ENCODE measurements at regions not wholly inside any gene's neighbourhood (a gene's known extent, or its start where the extent isn't known, plus 50 kb on each side); places are given as distances from the start of the nearest gene placed in this dataset.

DNA sequence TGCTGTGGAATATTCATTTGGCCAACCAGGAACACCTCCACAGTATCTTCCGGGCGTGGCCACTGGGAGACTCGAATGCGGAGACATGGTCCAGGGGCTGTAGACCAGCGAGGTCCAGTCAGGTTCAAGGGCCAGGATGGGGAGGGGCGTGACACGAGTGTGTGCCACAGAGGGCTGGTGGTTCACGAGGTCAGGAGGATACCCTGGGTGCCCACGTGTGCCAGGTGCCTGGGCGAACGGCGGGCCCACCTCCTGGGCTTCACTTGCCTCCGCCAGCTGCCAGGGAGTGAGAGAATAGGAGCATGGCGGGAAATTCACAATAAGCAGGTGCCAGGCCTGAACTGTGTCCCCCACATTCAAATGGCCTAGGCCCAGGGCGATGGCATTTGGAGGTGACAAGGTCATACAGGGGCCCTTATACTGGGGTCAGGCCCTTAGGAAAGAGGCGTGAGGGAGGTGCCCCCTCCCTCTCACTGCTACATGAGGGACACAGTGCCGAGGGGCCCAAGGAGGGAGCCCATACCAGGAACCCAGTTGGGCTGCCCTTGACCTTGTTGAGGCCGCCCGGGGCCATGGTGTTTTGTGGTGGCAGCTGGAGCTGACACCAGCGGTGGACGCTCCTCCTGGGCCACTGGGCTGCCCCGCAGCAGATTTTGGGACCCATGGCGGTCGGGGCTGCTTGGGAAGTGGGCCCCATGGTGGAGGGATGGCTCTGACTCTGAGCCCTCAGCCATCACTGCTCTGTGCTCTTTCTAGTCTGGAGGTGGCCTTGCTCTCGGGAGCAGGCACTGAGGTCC, 1268.9 kb downstream of the BRD1 start:
- no peak for DNase-seq (ENCODE audit: low read depth in 2 of 3, low spot score in 2 of 3)

DNA sequence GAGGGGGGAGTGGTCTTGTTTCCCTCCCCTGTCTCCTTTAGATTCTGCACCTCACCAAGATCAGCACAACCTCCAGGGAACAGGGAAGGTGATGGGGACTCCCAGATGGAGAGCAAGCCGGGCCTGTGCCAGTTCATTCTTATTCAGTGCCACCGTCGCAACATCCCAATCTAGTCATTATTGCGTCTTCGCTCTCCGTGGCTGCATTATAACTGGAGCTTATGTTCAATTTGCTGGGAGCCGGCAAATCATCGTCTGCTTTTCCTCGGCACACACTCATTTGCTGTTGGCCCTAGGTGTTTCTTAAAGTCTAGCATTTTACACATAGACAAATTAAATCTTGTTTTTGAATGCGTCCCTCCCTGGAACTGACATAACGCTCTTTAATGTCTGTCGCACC, 1269.7 kb downstream of the BRD1 start:
- DNase-seq (ENCODE audit: low read depth in 2 of 3, low spot score in 2 of 3) = no peak

GRCh38 chr22:48557473-48557872, 1270.2 kb downstream of the BRD1 start:
- no peak for DNase-seq (ENCODE audit: low read depth in 2 of 3, low spot score in 2 of 3)

DNA sequence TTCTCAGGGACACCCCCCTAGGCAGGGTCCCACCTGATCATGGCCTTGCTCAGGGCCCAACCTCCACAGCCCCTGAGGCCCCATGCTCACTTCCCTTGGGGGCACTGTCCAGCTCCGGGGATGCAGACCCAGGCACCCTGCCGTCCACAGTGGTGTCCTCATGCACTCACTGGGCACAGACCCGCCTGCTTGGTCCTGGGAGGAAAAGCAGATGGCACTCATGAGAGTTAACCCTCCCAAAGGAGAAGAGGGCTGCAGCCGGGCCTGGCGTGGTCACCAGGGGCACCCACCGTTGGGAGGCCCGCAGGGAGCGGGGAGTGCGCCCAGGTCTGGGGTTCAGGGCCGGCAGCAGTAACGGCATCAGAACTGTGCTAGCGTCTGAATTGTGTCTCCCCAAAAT, 1270.9 kb downstream of the BRD1 start:
- DNase-seq (ENCODE audit: low read depth in 2 of 3, low spot score in 2 of 3) = no peak

GRCh38 chr22:48556222-48556621, 1271.5 kb downstream of the BRD1 start:
- no peak for DNase-seq (ENCODE audit: low read depth in 2 of 3, low spot score in 2 of 3)

- no peak for DNase-seq (ENCODE audit: low read depth in 2 of 3, low spot score in 2 of 3)
These were observed 1272.1 kb downstream of the BRD1 start for GRCh38 chr22:48555606-48556005.

DNA sequence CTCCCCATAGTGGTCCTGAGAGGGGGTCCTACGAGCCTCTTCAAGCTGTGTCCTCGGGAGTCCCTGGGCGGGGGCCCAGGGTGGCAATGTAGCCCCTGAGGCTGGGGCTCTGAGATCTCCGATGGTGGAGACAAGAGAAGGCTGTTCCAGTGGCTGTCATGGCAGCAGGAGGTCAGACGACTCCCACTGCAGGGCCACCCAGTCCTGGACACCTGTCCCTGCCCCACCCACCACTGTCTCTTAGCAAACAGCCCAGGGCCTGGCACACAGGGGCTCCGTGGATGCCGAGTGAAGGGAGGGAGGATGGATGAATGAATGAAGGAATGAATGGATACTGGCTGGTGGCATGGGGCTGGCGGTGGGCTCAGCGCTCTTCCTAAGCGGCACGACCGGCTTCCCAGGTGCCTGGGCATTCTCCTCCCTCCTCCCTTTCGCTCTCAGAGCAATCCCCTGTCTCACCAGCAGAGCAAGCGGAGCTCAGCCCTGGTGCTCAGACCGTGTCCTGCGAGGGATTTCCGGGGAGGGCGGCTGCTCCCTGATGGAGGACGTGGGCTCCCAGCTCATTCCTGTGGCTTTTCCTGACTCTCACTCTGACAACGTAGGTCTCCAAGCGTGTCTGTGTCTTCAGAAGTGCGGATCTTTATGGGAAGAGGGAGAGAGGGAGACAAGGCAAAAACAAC, 1272.6 kb downstream of the BRD1 start:
- no peak for DNase-seq (ENCODE audit: low read depth in 2 of 3, low spot score in 2 of 3)

- no peak for DNase-seq (ENCODE audit: low read depth in 2 of 3, low spot score in 2 of 3)
These were observed 1273.9 kb downstream of the BRD1 start for GRCh38 chr22:48553694-48554308.

DNA sequence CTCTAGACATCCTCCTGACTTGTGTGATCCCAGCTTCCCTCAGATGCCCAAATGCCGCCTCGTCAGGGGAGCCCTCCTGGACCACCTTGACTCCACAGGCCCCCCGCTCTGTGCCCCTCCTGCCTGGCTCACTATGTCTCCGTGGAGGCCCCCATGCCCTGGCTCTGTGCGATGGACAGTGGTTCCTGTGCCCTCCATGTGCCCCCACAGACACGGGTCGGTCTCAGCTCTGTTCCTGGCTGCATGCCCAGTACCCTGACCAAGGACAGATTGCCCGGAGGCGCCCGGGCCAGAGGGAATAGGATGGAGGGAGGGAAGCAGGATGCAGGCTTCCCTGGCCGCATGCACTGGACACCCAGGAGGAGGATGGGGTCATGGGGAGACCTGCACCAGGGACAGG, 1274.6 kb downstream of the BRD1 start:
- DNase-seq (ENCODE audit: low read depth in 2 of 3, low spot score in 2 of 3) = no peak

GRCh38 chr22:48551716-48552268, 1275.9 kb downstream of the BRD1 start:
- no peak for DNase-seq (ENCODE audit: low read depth in 2 of 3, low spot score in 2 of 3)

- no peak for DNase-seq (ENCODE audit: low read depth in 2 of 3, low spot score in 2 of 3)
These were observed 1276.6 kb downstream of the BRD1 start for GRCh38 chr22:48551061-48551460.

GRCh38 chr22:48548391-48548790, 1279.3 kb downstream of the BRD1 start:
- DNase-seq (ENCODE audit: low read depth in 2 of 3, low spot score in 2 of 3) = no peak

- DNase-seq (ENCODE audit: low read depth in 2 of 3, low spot score in 2 of 3) = no peak
These were observed 1279.7 kb downstream of the BRD1 start for GRCh38 chr22:48547971-48548370.

DNA sequence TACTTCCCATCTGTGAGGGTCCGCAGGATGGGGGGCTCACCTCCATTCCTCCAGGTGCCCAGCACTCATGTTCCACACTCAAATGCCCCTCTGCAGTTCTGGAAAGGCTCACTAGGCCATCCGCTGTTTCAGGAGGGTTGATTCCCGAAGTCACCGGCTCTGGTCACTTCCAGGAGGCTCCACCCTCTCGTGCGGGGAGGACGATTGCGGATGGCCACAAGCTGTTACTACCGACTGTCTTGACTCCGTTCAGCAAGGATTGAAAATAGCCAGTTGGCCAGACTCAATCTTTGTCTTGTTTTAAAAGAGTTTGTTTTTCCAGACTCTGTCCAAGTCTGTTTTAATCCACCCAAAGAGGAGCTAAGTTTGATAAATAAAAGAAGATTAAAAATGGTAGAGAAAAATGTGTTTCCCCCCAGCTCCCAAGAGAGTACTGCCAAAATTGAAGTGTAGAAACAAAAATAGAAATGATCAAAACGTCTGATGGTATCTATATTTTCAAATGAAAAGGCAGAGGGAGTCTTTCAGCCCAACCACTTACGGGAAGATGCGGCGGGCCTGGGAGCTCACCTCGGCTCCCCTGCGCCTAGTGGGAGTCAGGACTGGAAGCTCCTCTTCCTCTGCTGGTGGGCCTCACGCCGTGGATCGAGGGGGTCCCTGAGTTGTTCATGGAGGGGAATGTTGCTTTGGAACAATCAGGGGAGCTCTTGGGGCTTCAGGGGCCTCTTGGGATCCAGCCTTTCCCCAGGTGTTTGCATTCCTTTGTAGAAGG, 1280.8 kb downstream of the BRD1 start:
- no peak for DNase-seq (ENCODE audit: low read depth in 2 of 3, low spot score in 2 of 3)

GRCh38 chr22:48545987-48546386, 1281.7 kb downstream of the BRD1 start:
- DNase-seq (ENCODE audit: low read depth in 2 of 3, low spot score in 2 of 3) = no peak

DNA sequence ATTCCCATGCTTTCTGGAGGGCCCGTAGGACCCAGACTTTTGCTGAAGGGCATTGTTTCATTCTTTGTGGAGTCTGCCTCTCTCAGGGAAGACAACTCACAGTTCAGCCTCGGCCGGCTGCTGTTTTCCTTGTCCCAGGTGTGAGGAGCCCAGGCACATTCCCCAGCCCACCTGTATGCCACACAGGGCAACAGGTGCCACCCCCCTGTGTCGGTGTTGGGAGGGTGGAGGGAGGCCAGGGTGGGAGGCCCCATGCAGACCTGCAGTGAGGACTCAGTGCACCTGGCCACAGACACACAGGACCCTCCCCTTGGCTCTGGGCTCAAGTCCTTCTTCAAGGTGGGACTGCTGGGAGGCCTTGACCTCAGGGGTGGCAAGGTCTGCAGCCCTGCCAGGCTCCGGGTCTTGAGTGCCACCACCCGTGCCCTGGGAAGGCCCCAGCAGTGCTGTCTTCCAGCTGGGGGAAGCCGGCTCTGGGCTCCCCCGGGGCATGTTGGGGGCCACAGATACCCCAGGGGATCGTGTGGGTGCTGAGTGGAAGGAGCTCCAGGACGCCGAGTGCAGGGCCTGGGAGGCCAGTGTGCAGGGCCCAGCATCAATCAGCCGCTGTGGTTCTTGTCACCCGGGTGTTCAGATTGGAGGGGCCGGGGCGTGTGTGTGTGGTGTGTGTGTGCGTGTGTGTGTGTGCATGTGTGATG, 1286.1 kb downstream of the BRD1 start:
- no peak for DNase-seq (ENCODE audit: low read depth in 2 of 3, low spot score in 2 of 3)

DNA sequence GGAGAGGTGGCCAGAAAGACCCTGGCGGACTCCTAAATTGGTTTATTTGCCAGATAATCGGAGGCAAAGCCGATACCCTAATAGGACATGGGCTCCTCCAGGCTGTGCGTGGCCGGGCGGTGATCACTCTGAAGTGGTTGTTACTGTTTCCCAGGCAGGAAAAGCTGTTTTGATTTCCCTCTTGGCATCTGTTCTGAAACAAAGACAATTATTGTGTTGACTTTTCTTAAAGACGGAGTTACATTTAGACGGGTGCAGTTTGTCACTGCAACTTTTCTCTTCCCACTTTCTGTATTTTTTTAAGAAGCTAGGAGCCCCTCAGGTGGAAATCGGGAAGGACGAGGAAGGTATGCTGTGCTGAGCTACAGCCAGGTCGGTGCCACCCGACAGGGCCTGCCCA, 1288.4 kb downstream of the BRD1 start:
- no peak for DNase-seq (ENCODE audit: low read depth in 2 of 3, low spot score in 2 of 3)

DNA sequence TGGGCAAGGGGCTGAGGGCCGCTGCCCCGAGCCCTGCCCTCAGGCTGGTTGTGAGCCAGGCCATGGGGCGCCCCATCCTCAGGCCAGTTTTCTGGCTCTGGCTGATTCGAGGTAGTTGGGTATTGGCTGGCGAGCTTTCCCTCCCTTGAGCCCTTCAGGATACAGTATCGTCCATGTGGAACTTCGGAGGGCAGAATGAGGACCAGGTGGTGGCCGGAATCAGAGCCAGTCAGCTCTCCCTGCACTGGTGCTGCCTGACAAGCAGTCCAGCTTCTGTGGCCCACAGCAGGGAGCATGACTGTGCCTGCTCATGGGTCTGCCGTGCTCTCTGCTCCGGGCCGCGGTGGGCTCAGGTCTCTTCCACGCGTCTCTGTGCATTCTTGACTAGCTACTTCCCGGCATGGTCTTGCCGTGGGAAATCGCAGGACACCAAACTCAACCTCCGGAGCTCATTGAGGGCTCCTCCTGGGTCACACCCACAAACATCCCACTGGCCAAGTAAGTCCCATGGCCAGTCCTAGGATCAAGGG, 1289.3 kb downstream of the BRD1 start:
- no peak for DNase-seq (ENCODE audit: low read depth in 2 of 3, low spot score in 2 of 3)

- DNase-seq (ENCODE audit: low read depth in 2 of 3, low spot score in 2 of 3) = no peak
These were observed 1290.4 kb downstream of the BRD1 start for GRCh38 chr22:48537343-48537680.

GRCh38 chr22:48536541-48537342, 1290.9 kb downstream of the BRD1 start:
- DNase-seq (ENCODE audit: low read depth in 2 of 3, low spot score in 2 of 3) = no peak

Data from activated CD8-positive, alpha-beta memory T cell treated with anti-CD3 and anti-CD28 coated beads for 48 hours (primary cell).